ENCODE measurements at regions not wholly inside any gene's neighbourhood (a gene's known extent, or its start where the extent isn't known, plus 50 kb on each side); places are given as distances from the start of the nearest gene placed in this dataset.

DNA sequence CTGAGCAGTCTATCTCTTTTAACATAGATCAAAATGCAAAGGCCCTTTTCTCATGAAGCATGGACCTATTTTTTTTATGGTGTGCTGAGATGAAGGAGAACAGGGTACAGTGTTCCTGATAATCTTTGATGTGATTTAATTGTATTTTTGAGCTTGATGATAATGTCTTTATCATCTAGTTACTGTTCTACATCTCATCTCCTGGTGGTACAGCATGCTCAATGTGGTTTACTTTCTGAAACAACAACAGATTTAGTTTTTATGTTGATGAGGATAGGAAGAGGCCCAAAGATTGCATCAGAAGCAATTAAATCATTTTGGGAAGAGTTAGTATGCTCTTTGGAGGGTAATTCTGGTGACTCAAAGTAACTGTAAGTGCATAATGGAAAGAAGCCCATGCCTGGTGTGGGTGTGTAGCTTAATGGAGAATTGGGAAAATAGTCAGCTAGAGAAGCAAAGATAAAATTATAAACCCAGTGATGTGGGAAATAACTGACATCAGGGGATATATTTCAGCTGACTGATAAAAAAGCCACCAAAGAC is 123.0 kb upstream of the KCNN2 start:
- H3K4me2 ChIP-seq (ENCODE audit: low read length): no peak overlapping the region
- no peak overlapping the region for H3K4me3 ChIP-seq (ENCODE audit: low read length)
- TF ChIP-seq, protein P1, sequence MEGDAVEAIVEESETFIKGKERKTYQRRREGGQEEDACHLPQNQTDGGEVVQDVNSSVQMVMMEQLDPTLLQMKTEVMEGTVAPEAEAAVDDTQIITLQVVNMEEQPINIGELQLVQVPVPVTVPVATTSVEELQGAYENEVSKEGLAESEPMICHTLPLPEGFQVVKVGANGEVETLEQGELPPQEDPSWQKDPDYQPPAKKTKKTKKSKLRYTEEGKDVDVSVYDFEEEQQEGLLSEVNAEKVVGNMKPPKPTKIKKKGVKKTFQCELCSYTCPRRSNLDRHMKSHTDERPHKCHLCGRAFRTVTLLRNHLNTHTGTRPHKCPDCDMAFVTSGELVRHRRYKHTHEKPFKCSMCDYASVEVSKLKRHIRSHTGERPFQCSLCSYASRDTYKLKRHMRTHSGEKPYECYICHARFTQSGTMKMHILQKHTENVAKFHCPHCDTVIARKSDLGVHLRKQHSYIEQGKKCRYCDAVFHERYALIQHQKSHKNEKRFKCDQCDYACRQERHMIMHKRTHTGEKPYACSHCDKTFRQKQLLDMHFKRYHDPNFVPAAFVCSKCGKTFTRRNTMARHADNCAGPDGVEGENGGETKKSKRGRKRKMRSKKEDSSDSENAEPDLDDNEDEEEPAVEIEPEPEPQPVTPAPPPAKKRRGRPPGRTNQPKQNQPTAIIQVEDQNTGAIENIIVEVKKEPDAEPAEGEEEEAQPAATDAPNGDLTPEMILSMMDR (IDR thresholded peaks at IDR 0.05; ENCODE audit: low read depth, low read length): no peak
- TF ChIP-seq EZH2phosphoT487 (IDR thresholded peaks at IDR 0.05; ENCODE audit: low read depth): no peak

DNA sequence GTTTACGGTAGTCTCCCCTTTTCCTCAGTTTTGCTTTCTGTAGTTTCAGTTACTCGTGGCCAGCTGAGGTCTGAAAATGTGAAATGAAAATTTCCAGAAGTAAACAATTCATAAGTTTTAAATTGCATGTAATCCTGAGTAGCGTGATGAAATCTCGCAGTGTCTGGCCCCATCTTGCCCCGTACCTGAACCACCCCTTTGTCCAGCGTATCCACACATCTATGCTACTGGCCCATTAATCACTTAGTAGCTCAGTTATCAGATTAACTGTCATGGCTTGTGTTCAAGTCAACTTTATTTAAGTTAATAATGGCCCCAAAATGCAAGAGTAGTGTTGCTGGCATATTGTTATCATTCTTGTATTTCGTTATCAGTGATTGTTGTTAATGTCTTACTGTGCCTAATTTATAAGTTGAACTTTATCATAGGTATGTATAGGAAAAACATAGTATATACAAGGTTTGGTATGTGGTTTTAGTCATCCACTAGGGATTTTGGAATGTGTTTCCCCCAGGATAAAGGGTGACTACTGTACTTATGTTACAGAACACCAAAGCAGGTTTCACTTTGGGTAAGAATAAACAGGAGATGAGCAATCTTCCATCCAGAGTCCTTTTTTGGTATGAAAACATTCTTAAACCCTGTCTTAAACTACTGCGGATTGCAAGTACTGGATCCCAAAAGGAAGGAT is 118.4 kb upstream of the KCNN2 start:
- no peaks in the 10 kb centered on the region for H3K9me3 ChIP-seq (ENCODE audit: insufficient read depth, low read length)
- H4K20me1 ChIP-seq (ENCODE audit: insufficient read depth, low read length): no peaks in the 10 kb centered on the region
- no peak overlapping the region for H2AFZ ChIP-seq (ENCODE audit: low read depth, low read length)
- no peaks in the 10 kb centered on the region for H3K27me3 ChIP-seq (ENCODE audit: low read depth, low read length)
- H3K4me3 ChIP-seq (ENCODE audit: low read length): no peak overlapping the region
- peaks cover 17% of the 10 kb centered on the region for H3K4me1 ChIP-seq (ENCODE audit: low read length)
- TF ChIP-seq EZH2phosphoT487 (IDR thresholded peaks at IDR 0.05; ENCODE audit: low read depth): no peak
- TF ChIP-seq, protein P1 (IDR thresholded peaks at IDR 0.05; ENCODE audit: low read depth, low read length): no peak
- peak overlapping the region; percentile 56 for H3K27ac ChIP-seq (ENCODE audit: low read length)
- H3K9ac ChIP-seq (ENCODE audit: low read length): no peak overlapping the region
- no peaks in the 10 kb centered on the region for H3K36me3 ChIP-seq (replicated peaks; ENCODE audit: low read depth, low read length)
- no peaks in the 10 kb centered on the region for H3K79me2 ChIP-seq (ENCODE audit: low read length)
- peak overlapping the region; percentile 27; the same call in 1 of the 2 replicates for H3K4me2 ChIP-seq (ENCODE audit: low read length)

More for the DNA sequence above, 123.0 kb upstream of the KCNN2 start:
- no peaks in the 10 kb centered on the region for H3K36me3 ChIP-seq (replicated peaks; ENCODE audit: low read depth, low read length)
- H3K27ac ChIP-seq (ENCODE audit: low read length): no peak overlapping the region
- H3K27me3 ChIP-seq (ENCODE audit: low read depth, low read length): no peaks in the 10 kb centered on the region
- H3K4me1 ChIP-seq (ENCODE audit: low read length): peaks cover 8% of the 10 kb centered on the region
- no peak overlapping the region for H2AFZ ChIP-seq (ENCODE audit: low read depth, low read length)
- H3K9me3 ChIP-seq (ENCODE audit: insufficient read depth, low read length): no peaks in the 10 kb centered on the region
- H3K9ac ChIP-seq (ENCODE audit: low read length): no peak overlapping the region
- no peaks in the 10 kb centered on the region for H3K79me2 ChIP-seq (ENCODE audit: low read length)
- no peaks in the 10 kb centered on the region for H4K20me1 ChIP-seq (ENCODE audit: insufficient read depth, low read length)

DNA sequence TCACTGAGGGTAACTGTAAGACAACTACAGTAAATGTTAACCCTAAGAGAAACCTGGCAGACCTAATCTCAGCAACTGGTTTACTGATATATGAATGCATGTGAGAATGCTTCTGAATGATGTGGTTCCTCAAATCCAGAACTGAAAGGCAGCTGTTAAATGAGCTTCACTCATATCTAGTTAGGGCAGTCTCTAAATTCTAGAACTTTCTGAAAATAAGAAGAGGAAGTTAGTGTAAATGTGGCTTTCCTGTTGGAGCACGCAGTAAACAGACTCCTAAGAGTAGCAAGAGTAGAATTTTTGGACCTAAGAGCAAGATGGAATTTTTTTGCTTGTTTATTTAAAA is 117.9 kb upstream of the KCNN2 start:
- Histone ChIP-seq H2AFZ (ENCODE audit: low read depth, low read length) (no peak overlapping the region), H3K9ac (ENCODE audit: low read length) (no peak overlapping the region), H3K27ac (ENCODE audit: low read length) (peak overlapping the region; percentile 56), H3K27me3 (ENCODE audit: low read depth, low read length) (no peaks in the 10 kb centered on the region), H3K4me2 (ENCODE audit: low read length) (peak overlapping the region; percentile 27; the same call in 1 of the 2 replicates), H3K4me3 (ENCODE audit: low read length) (no peak overlapping the region), H3K9me3 (ENCODE audit: insufficient read depth, low read length) (no peaks in the 10 kb centered on the region), H4K20me1 (ENCODE audit: insufficient read depth, low read length) (no peaks in the 10 kb centered on the region), H3K4me1 (ENCODE audit: low read length) (peaks cover 17% of the 10 kb centered on the region), H3K79me2 (ENCODE audit: low read length) (no peaks in the 10 kb centered on the region), H3K36me3 (replicated peaks; ENCODE audit: low read depth, low read length) (no peaks in the 10 kb centered on the region)
- TF ChIP-seq, protein P1 (IDR thresholded peaks at IDR 0.05; ENCODE audit: low read depth, low read length): no peak
- TF ChIP-seq EZH2phosphoT487 (IDR thresholded peaks at IDR 0.05; ENCODE audit: low read depth): no peak

DNA sequence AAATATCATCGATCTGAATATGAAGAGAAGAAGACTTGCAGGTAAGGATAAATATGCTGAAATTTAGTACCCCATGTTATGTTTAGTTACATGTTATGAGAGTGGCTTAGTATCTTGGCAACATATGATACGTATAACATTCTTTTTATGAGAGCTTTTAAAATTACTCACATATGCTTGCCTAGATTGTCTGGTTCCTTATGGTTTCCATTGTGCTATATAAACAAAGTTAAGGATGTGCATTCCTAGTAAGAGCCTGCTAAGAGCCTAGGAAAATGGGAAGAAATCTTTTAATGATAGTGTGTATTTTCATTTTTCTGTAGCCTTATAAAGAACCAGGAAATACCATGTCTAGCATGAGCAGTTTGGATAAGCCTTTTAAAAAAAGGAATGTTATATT is 112.0 kb upstream of the KCNN2 start:
- Histone ChIP-seq H2AFZ (ENCODE audit: low read depth, low read length) (no peak overlapping the region), H3K4me1 (ENCODE audit: low read length) (peaks cover 6% of the 10 kb centered on the region; the same call in 1 of the 2 replicates), H3K9me3 (ENCODE audit: insufficient read depth, low read length) (no peaks in the 10 kb centered on the region), H3K9ac (ENCODE audit: low read length) (no peak overlapping the region), H3K36me3 (replicated peaks; ENCODE audit: low read depth, low read length) (no peaks in the 10 kb centered on the region), H3K79me2 (ENCODE audit: low read length) (no peaks in the 10 kb centered on the region), H3K4me2 (ENCODE audit: low read length) (no peak overlapping the region), H3K27me3 (ENCODE audit: low read depth, low read length) (no peaks in the 10 kb centered on the region), H4K20me1 (ENCODE audit: insufficient read depth, low read length) (no peaks in the 10 kb centered on the region), H3K27ac (ENCODE audit: low read length) (no peak overlapping the region), H3K4me3 (ENCODE audit: low read length) (no peak overlapping the region)
- TF ChIP-seq EZH2phosphoT487 (IDR thresholded peaks at IDR 0.05; ENCODE audit: low read depth): no peak
- TF ChIP-seq, protein P1 (IDR thresholded peaks at IDR 0.05; ENCODE audit: low read depth, low read length): no peak
